OCI-LY7 (cell line): ENCODE measurements at regions not wholly inside any gene's neighbourhood (a gene's known extent, or its start where the extent isn't known, plus 50 kb on each side); places are given as distances from the start of the nearest gene placed in this dataset.
"Not testable (repeated sequence)": the region's sequence is repeated elsewhere in the genome, so short reads cannot be mapped to it uniquely, and the experiment has no call there.

Experiments
- BruUV-seq: library from RNA; stranded (reverse); fragments of 400-500 nt; replicated peaks from 2 replicates; lab custom pipeline; 2021; lab: Mats Ljungman, UMichigan
- CTCF ChIA-PET: fragments of 300-600 bp; sonication (Branson Sonifier 250); formaldehyde crosslinking; loops from one replicate; lab custom pipeline; 2022; ENCODE audit warnings: antibody characterized with exemption; ENCODE audit not compliant: unreplicated experiment; lab: Charles Lee
- POLR2A ChIA-PET: fragments of 300-600 bp; sonication (Branson Sonifier 250); formaldehyde crosslinking; loops from one replicate; lab custom pipeline; 2022; ENCODE audit warnings: antibody characterized with exemption; lab: Charles Lee
- DNase-seq: peaks from one replicate; pipeline ENCODE4 v3.0.0-alpha.2; 2015; ENCODE audit warnings: low spot score
- H2AFZ ChIP-seq: fragments of 200-600 bp; sonication (generic), shearing (Covaris generic); 2 replicates; pipeline ENCODE4 v1.6.1; 2014; ENCODE audit warnings: mild to moderate bottlenecking, antibody characterized with exemption, low read length, moderate library complexity
- H3K27ac ChIP-seq: fragments of 200-600 bp; sonication (generic); 2 replicates; pipeline ENCODE4 v1.5.1; 2014; ENCODE audit warnings: mixed run types, low read depth, mild to moderate bottlenecking, moderate library complexity, low read length, inconsistent platforms; ENCODE audit not compliant: poor library complexity, severe bottlenecking
- H3K36me3 ChIP-seq: fragments of 200-600 bp; sonication (generic); 2 replicates; pipeline ENCODE4 v1.6.1; 2014; ENCODE audit warnings: mild to moderate bottlenecking, antibody characterized with exemption, low read length, moderate library complexity, mixed read lengths; ENCODE audit not compliant: insufficient read depth
- H3K4me1 ChIP-seq: fragments of 200-600 bp; sonication (generic); 2 replicates; pipeline ENCODE4 v1.5.1; 2014; ENCODE audit warnings: mild to moderate bottlenecking, low read length; ENCODE audit not compliant: insufficient read depth, poor library complexity, severe bottlenecking
- H3K4me2 ChIP-seq: fragments of 200-600 bp; sonication (generic); 2 replicates; pipeline ENCODE4 v1.6.1; 2014; ENCODE audit warnings: mild to moderate bottlenecking, low read length
- H3K4me3 ChIP-seq: fragments of 200-600 bp; sonication (generic); 2 replicates; pipeline ENCODE4 v1.5.1; 2014; ENCODE audit warnings: mild to moderate bottlenecking, low read depth, low read length; ENCODE audit not compliant: poor library complexity, severe bottlenecking
- H3K79me2 ChIP-seq: fragments of 200-600 bp; sonication (generic); 2 replicates; pipeline ENCODE4 v1.6.1; 2016; ENCODE audit warnings: low read depth, mild to moderate bottlenecking, low read length, moderate library complexity, mixed read lengths; ENCODE audit not compliant: insufficient read depth
- H3K9me2 ChIP-seq: fragments of 200-600 bp; sonication (generic); 2 replicates; pipeline ENCODE4 v1.6.1; 2016; ENCODE audit warnings: mild to moderate bottlenecking, low read length, mixed read lengths; ENCODE audit not compliant: insufficient read depth
- H3K9me3 ChIP-seq: fragments of 200-600 bp; sonication (generic); 2 replicates; pipeline ENCODE4 v1.6.1; 2014; ENCODE audit warnings: mild to moderate bottlenecking, mixed run types, low read length, mixed read lengths
- H4K20me1 ChIP-seq: fragments of 200-600 bp; sonication (generic); 2 replicates; pipeline ENCODE4 v1.6.1; 2014; ENCODE audit warnings: mild to moderate bottlenecking, antibody characterized with exemption, low read length, moderate library complexity, mixed read lengths; ENCODE audit not compliant: insufficient read depth
- EZH2phosphoT487 ChIP-seq: fragments of 200-600 bp; sonication (generic); IDR thresholded peaks from 2 replicates; pipeline ENCODE4 v1.6.1; 2018; ENCODE audit warnings: low read depth, borderline replicate concordance, mild to moderate bottlenecking, mixed run types, antibody characterized with exemption, low read length, moderate library complexity, mixed read lengths
- intact Hi-C: fragments of 100-400 bp; cut with micrococcal nuclease; formaldehyde crosslinking; loops from one replicate; pipeline ENCODE4 v1.10.0; 2022; ENCODE audit not compliant: unreplicated experiment
- TF ChIP-seq, protein P1 (sequence below): fragments of 200-600 bp; sonication (generic); conservative IDR thresholded peaks from 2 replicates; pipeline ENCODE4 v1.5.1; 2014; ENCODE audit warnings: mild to moderate bottlenecking, antibody characterized with exemption, low read length, moderate library complexity, mixed read lengths

DNA sequence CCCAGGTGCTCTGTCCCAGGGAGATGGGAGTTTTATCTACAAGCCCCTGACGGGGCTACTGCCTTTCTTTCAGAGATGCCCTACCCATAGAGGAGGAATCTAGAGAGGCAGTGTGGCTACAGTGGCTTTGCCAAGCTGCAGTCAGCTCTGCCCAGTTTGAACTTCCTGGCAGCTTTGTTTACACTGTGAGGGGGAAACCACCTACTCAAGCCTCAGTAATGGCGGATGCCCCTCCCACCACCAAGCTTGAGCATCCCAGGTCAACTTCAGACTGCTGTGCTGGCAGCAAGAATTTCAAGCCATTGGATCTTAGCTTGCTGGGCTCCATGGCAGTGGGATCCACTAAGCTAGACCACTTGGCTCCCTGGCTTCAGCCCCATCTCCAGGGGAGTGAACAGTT is 53.1 kb upstream of the TMEM252 start:
- H3K4me2 ChIP-seq, H3K9me2 ChIP-seq, H3K9me3 ChIP-seq, H4K20me1 ChIP-seq, H3K36me3 ChIP-seq, H3K4me3 ChIP-seq, H3K79me2 ChIP-seq, H3K27ac ChIP-seq, BruUV-seq, intact Hi-C loops: not testable (repeated sequence)
- DNase-seq = peak; percentile 34
- Histone ChIP-seq H2AFZ (peak overlapping the region; percentile 61; the same call in 1 of the 2 replicates), H3K4me1 (peaks cover 23% of the 10 kb centered on the region)
- CTCF ChIA-PET = interaction anchor here (1.3 kb wide), 1 partner anchor 14 kb away, joined by 3 read pairs; no protein-coding TSS in a partner anchor
- POLR2A ChIA-PET = interaction anchor here (1.0 to 1.6 kb wide), 3 partner anchors 41 to 59 kb away, joined by 3 to 6 read pairs (median 3); no protein-coding TSS in a partner anchor

DNA sequence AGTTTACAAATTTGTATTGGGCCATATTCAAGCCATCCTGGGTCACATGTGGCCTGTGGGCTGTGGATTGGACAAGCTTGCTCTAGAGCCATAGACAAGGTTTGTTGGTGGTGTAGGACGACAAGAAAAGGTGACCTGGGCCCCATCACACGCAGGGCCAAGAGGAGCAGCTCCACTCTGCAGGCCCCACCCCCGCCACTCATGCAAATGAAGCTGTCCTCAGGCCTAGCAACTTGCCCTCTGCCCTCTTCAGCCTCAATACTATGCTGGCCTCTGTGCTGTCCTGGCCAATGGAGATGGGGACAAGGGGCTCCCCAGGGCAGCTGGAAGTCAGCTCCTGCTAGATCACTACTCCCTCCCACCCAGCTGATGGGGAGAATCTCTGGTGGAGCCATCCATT is 55.2 kb upstream of the TMEM252 start:
- ChIA-PET CTCF (interaction anchor here (0.7 kb wide), 1 partner anchor 11 kb away, joined by 4 read pairs; no protein-coding TSS in a partner anchor), POLR2A (interaction anchor here (0.6 to 3.5 kb wide), 12 partner anchors 9 to 414 kb away, joined by 3 to 8 read pairs (median 4); no protein-coding TSS in a partner anchor)
- no TSS peak for BruUV-seq

DNA sequence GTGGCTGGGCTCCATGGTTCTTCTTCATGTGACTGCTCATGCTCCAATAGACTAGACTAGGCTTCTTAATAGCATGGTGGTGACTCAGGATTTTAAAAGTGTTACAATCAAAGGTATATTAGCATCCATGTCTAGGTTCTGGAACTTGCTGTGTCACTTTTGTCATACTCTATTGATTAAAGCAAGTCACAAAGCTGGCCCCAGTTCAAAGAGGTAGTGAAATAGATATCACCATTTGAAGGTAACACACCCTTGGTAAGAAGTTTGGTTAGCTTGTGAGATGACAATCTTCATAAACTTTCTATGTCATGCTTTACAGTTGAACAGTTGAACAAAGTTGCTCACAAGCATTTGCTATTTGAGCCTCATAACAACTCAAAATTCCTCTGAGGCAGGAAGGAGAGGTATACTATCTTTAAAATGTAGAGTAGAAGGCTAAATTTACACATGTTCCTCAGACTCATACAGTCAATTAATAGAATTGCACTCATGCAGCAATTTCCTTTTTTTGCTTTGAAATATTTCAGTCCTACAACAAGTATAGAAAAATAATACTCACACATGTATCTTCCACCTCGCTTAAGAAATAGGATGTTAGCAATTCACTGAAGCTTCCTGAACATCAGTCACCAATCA is 56.8 kb upstream of the TMEM252 start:
- BruUV-seq = no TSS peak
- Histone ChIP-seq H3K4me3 (no peak overlapping the region), H3K36me3 (no peaks in the 10 kb centered on the region), H3K9me3 (0 out of 2 replicates have a peak, but pooled peaks cover 6% of the 10 kb centered on the region), H3K27ac (peak overlapping the region; percentile 9), H3K79me2 (no peaks in the 10 kb centered on the region), H3K4me1 (peaks cover 23% of the 10 kb centered on the region), H4K20me1 (no peaks in the 10 kb centered on the region), H3K4me2 (peak overlapping the region; percentile 45), H2AFZ (peak overlapping the region; percentile 77), H3K9me2 (no peaks in the 10 kb centered on the region)
- ChIA-PET CTCF (no interaction called here), POLR2A (interaction anchor here (0.6 to 3.5 kb wide), 2 partner anchors 39 to 294 kb away, joined by 3 to 8 read pairs; no protein-coding TSS in a partner anchor)
- peak; percentile 25 for DNase-seq
- TF ChIP-seq, protein P1, sequence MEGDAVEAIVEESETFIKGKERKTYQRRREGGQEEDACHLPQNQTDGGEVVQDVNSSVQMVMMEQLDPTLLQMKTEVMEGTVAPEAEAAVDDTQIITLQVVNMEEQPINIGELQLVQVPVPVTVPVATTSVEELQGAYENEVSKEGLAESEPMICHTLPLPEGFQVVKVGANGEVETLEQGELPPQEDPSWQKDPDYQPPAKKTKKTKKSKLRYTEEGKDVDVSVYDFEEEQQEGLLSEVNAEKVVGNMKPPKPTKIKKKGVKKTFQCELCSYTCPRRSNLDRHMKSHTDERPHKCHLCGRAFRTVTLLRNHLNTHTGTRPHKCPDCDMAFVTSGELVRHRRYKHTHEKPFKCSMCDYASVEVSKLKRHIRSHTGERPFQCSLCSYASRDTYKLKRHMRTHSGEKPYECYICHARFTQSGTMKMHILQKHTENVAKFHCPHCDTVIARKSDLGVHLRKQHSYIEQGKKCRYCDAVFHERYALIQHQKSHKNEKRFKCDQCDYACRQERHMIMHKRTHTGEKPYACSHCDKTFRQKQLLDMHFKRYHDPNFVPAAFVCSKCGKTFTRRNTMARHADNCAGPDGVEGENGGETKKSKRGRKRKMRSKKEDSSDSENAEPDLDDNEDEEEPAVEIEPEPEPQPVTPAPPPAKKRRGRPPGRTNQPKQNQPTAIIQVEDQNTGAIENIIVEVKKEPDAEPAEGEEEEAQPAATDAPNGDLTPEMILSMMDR = no peak
- intact Hi-C loops = no loop called here

More for the DNA sequence above, 55.2 kb upstream of the TMEM252 start:
- no peak for DNase-seq
- Histone ChIP-seq H3K79me2 (no peaks in the 10 kb centered on the region), H3K36me3 (no peaks in the 10 kb centered on the region; the same call in 1 of the 2 replicates), H3K4me3 (no peak overlapping the region), H4K20me1 (no peaks in the 10 kb centered on the region), H3K9me3 (0 out of 2 replicates have a peak, but pooled peaks cover 6% of the 10 kb centered on the region), H3K27ac (no peak overlapping the region), H2AFZ (no peak overlapping the region), H3K4me2 (no peak overlapping the region), H3K9me2 (no peaks in the 10 kb centered on the region), H3K4me1 (peaks cover 23% of the 10 kb centered on the region)
- intact Hi-C loops = no loop called here
- TF ChIP-seq, protein P1 = no peak
- no peak for TF ChIP-seq EZH2phosphoT487
